RWPE2 (cell line): ENCODE measurements at regions not wholly inside any gene's neighbourhood (a gene's known extent, or its start where the extent isn't known, plus 50 kb on each side); places are given as distances from the start of the nearest gene placed in this dataset.

Source experiments
- ATAC-seq: fragments of 200-7000 bp; cut with Tn5 transposase; 3 replicates; pipeline ENCODE4 v1.9.1; 2021; ENCODE audit warnings: low read depth
- DNase-seq: peaks from one replicate; pipeline ENCODE4 v3.0.0-alpha.2; 2020; ENCODE audit warnings: low spot score
- H3K27ac ChIP-seq: fragments of 450-650 bp; 2 replicates; pipeline ENCODE4 v1.5.1; 2017; ENCODE audit warnings: mild to moderate bottlenecking; ENCODE audit not compliant: poor library complexity, severe bottlenecking
- H3K27me3 ChIP-seq: fragments of 250-450 bp; sonication (Bioruptor Pico); 2 replicates; pipeline ENCODE4 v1.5.1; 2021; ENCODE audit warnings: mild to moderate bottlenecking, moderate library complexity; ENCODE audit not compliant: insufficient read depth, poor library complexity, severe bottlenecking
- H3K36me3 ChIP-seq: fragments of 250-450 bp; sonication (Bioruptor Pico); 2 replicates; pipeline ENCODE4 v1.5.1; 2020; ENCODE audit warnings: low read depth, mild to moderate bottlenecking, moderate library complexity
- H3K4me1 ChIP-seq: fragments of 250-450 bp; sonication (Bioruptor Pico); 2 replicates; pipeline ENCODE4 v1.5.1; 2021; ENCODE audit warnings: mild to moderate bottlenecking, moderate library complexity; ENCODE audit not compliant: insufficient read depth, poor library complexity, severe bottlenecking
- H3K4me3 ChIP-seq: fragments of 250-450 bp; sonication (Bioruptor Pico); 2 replicates; pipeline ENCODE4 v1.5.1; 2021; ENCODE audit warnings: mild to moderate bottlenecking, moderate library complexity; ENCODE audit not compliant: severe bottlenecking
- H3K9me3 ChIP-seq: fragments of 250-450 bp; sonication (Bioruptor Pico); 2 replicates; pipeline ENCODE4 v1.5.1; 2021; ENCODE audit warnings: mild to moderate bottlenecking, moderate library complexity; ENCODE audit not compliant: severe bottlenecking
- TF ChIP-seq, protein P1 (sequence below): fragments of 450-650 bp; IDR thresholded peaks from one replicate; pipeline ENCODE4 v1.5.1; 2017; ENCODE audit warnings: mild to moderate bottlenecking, moderate library complexity; ENCODE audit not compliant: poor library complexity, severe bottlenecking

DNA sequence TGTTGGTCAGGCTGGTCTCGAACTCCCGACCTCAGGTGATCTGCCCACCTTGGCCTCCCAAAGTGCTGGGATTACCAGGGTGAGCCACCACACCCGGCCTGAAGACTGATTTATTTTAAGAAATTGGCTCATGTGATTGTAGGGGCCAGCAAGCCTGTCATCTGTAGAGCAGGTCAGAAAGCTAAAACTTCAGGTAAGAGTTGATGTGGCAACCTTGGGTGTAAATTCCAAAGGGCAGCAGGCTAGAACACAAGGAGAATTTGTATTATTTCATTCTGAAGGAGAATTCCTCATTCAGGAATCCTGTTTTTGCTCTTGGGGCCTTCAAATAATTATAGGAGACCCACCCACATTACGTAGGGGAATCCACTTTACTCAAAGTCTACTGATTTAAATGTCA is 728.7 kb downstream of the LTN1 start:
- ATAC-seq (no peak), DNase-seq (no peak)
- no peaks in the 10 kb centered on the region for H3K27me3 ChIP-seq
- no peaks in the 10 kb centered on the region for H3K4me1 ChIP-seq
- no peaks in the 10 kb centered on the region for H3K9me3 ChIP-seq
- H3K4me3 ChIP-seq = no peak overlapping the region
- no peaks in the 10 kb centered on the region for H3K36me3 ChIP-seq
- H3K27ac ChIP-seq = no peak overlapping the region
- TF ChIP-seq, protein P1, sequence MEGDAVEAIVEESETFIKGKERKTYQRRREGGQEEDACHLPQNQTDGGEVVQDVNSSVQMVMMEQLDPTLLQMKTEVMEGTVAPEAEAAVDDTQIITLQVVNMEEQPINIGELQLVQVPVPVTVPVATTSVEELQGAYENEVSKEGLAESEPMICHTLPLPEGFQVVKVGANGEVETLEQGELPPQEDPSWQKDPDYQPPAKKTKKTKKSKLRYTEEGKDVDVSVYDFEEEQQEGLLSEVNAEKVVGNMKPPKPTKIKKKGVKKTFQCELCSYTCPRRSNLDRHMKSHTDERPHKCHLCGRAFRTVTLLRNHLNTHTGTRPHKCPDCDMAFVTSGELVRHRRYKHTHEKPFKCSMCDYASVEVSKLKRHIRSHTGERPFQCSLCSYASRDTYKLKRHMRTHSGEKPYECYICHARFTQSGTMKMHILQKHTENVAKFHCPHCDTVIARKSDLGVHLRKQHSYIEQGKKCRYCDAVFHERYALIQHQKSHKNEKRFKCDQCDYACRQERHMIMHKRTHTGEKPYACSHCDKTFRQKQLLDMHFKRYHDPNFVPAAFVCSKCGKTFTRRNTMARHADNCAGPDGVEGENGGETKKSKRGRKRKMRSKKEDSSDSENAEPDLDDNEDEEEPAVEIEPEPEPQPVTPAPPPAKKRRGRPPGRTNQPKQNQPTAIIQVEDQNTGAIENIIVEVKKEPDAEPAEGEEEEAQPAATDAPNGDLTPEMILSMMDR = no peak

DNA sequence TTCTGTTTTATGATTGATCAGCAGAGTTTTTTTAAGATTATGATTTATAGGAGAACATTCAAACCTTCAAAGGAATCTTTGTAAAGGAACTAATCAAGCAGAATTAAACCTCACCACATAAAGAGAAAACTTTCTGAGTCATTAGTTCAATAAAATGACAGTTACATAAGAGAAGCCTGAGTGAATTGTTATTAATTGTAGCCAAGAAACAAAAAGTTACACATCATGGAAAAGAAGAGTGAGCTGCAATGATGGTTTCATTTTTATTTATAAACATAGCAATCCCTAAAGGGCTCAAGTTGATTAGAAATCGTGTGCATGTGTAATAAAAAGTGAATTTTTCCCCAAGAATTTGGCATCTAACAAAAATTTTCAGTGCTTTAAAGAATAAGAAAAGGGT is 731.4 kb downstream of the LTN1 start:
- no peaks in the 10 kb centered on the region for H3K9me3 ChIP-seq
- H3K36me3 ChIP-seq = no peaks in the 10 kb centered on the region
- ATAC-seq = no peak
- H3K4me3 ChIP-seq = no peak overlapping the region
- no peaks in the 10 kb centered on the region for H3K27me3 ChIP-seq
- no peak overlapping the region for H3K27ac ChIP-seq
- TF ChIP-seq, protein P1 = no peak
- H3K4me1 ChIP-seq = no peaks in the 10 kb centered on the region
- DNase-seq = no peak

DNA sequence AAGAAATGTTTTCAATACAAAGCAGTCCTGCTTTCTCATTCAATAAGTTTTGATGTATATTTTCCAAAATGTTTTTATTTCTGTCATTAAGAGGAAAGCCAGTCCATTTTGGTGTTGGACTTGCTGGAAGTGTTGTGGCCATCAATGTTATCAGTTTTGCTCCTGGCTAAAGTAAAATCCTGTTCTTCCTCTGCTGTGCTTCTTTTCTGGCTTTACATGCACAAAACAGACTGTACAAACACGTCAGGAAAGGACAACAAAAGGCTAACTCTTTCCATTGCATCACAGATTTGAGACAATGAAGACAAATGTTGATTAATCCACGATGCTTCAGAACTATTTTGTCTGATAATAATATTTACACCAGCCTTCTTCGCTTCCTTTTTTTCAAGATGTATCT is 735.4 kb downstream of the LTN1 start:
- ATAC-seq (no peak), DNase-seq (no peak)
- Histone ChIP-seq H3K27ac (no peak overlapping the region), H3K27me3 (no peaks in the 10 kb centered on the region), H3K4me1 (peaks cover 8% of the 10 kb centered on the region), H3K9me3 (no peaks in the 10 kb centered on the region), H3K36me3 (no peaks in the 10 kb centered on the region), H3K4me3 (no peak overlapping the region)
- TF ChIP-seq, protein P1 = no peak

DNA sequence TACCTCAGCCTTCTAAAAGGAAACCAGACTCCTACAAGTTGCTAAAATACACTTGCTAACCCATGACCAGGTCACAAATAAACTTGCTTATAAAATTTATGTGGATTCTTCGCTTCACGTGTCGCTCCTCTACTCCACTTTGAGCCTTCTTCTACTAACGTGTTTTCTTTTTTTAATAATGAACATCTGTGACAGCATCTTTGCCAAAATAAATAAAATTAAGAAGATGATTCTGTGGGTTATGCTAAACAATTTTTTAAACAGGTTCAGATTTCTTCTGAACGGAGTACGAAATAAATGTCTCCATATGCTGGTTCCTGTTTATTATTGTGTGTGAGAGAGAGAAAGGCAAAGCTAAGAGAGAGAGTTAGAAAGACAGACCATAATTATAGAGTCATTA is 735.8 kb downstream of the LTN1 start:
- Histone ChIP-seq H3K4me1 (peaks cover 8% of the 10 kb centered on the region), H3K27ac (no peak overlapping the region), H3K9me3 (no peaks in the 10 kb centered on the region), H3K4me3 (no peak overlapping the region), H3K27me3 (no peaks in the 10 kb centered on the region), H3K36me3 (no peaks in the 10 kb centered on the region)
- DNase-seq (no peak), ATAC-seq (no peak)
- TF ChIP-seq, protein P1 = no peak

DNA sequence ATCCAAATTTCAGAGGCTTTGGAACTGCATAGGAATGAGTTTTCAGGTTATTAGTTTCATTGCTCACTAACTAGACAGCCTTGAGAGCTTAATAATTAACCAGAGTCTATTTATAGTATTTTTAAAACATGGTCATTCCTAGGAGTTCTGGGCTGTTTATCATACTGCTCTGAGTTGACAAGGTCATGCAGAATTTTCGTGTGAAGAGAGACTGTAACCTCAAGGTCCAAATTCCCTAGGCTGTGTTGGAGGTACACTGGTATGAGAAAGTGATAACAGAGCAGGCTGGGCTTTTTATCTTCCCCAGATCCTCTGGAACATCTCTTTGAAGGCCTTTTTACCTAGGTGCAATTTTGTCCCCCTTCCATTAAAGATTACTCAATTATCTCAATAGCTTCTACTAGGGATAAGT is 736.3 kb downstream of the LTN1 start:
- Histone ChIP-seq H3K4me1 (peaks cover 8% of the 10 kb centered on the region), H3K36me3 (no peaks in the 10 kb centered on the region), H3K27me3 (no peaks in the 10 kb centered on the region), H3K4me3 (no peak overlapping the region), H3K27ac (no peak overlapping the region), H3K9me3 (no peaks in the 10 kb centered on the region)
- no peak for DNase-seq
- TF ChIP-seq, protein P1 = no peak
- no peak for ATAC-seq
